ENCODE measurements at regions not wholly inside any gene's neighbourhood (a gene's known extent, or its start where the extent isn't known, plus 50 kb on each side); places are given as distances from the start of the nearest gene placed in this dataset.

- peaks cover under 1% of the 10 kb centered on the region for H3K27me3 Mint-ChIP-seq
- H3K36me3 Mint-ChIP-seq (ENCODE audit: low read depth): no peaks in the 10 kb centered on the region
- H3K27ac Mint-ChIP-seq: no peak overlapping the region
- no peak overlapping the region for H3K4me3 Mint-ChIP-seq
- DNase-seq: no peak
- no peak for ATAC-seq
- H3K9me3 Mint-ChIP-seq: no peaks in the 10 kb centered on the region
- peaks cover 1% of the 10 kb centered on the region for H3K4me1 Mint-ChIP-seq
Measured at GRCh38 chr9:105968811-105969466, 274.6 kb downstream of the TMEM38B start.

- peaks cover 2% of the 10 kb centered on the region for H3K27me3 Mint-ChIP-seq
- H3K4me1 Mint-ChIP-seq: peaks cover 1% of the 10 kb centered on the region
- no peak overlapping the region for H3K4me3 Mint-ChIP-seq
- no peak for ATAC-seq
- no peaks in the 10 kb centered on the region for H3K36me3 Mint-ChIP-seq (ENCODE audit: low read depth)
- H3K27ac Mint-ChIP-seq: no peak overlapping the region
- no peaks in the 10 kb centered on the region for H3K9me3 Mint-ChIP-seq
- DNase-seq: no peak
Measured at GRCh38 chr9:105969636-105970035, 275.3 kb downstream of the TMEM38B start.

- peaks cover 2% of the 10 kb centered on the region for H3K27me3 Mint-ChIP-seq
- H3K36me3 Mint-ChIP-seq (ENCODE audit: low read depth): no peaks in the 10 kb centered on the region
- no peak for DNase-seq
- no peak overlapping the region for H3K27ac Mint-ChIP-seq
- no peaks in the 10 kb centered on the region for H3K9me3 Mint-ChIP-seq
- ATAC-seq: no peak
- peaks cover 1% of the 10 kb centered on the region for H3K4me1 Mint-ChIP-seq
- H3K4me3 Mint-ChIP-seq: no peak overlapping the region
Measured at GRCh38 chr9:105971986-105972385, 277.6 kb downstream of the TMEM38B start.

- Mint-ChIP-seq H3K4me1 (peaks cover 1% of the 10 kb centered on the region), H3K9me3 (no peaks in the 10 kb centered on the region), H3K36me3 (ENCODE audit: low read depth) (no peaks in the 10 kb centered on the region), H3K27ac (no peak overlapping the region), H3K27me3 (peaks cover 2% of the 10 kb centered on the region), H3K4me3 (no peak overlapping the region)
- no peak for ATAC-seq
- DNase-seq: no peak
Measured at GRCh38 chr9:105972466-105973204, 278.3 kb downstream of the TMEM38B start.

GRCh38 chr9:105973951-105974351 is 279.6 kb downstream of the TMEM38B start:
- no peak overlapping the region for H3K27ac Mint-ChIP-seq
- DNase-seq (no peak), ATAC-seq (no peak)
- H3K36me3 Mint-ChIP-seq (ENCODE audit: low read depth): no peaks in the 10 kb centered on the region
- H3K4me1 Mint-ChIP-seq: no peaks in the 10 kb centered on the region
- peaks cover 2% of the 10 kb centered on the region for H3K27me3 Mint-ChIP-seq
- no peaks in the 10 kb centered on the region for H3K9me3 Mint-ChIP-seq
- H3K4me3 Mint-ChIP-seq: no peak overlapping the region

- no peaks in the 10 kb centered on the region for H3K36me3 Mint-ChIP-seq (ENCODE audit: low read depth)
- no peaks in the 10 kb centered on the region for H3K4me1 Mint-ChIP-seq
- H3K27me3 Mint-ChIP-seq: peaks cover 2% of the 10 kb centered on the region
- ATAC-seq: no peak
- no peak overlapping the region for H3K4me3 Mint-ChIP-seq
- H3K27ac Mint-ChIP-seq: no peak overlapping the region
- H3K9me3 Mint-ChIP-seq: no peaks in the 10 kb centered on the region
- DNase-seq: no peak
Measured at GRCh38 chr9:105975886-105976645, 281.7 kb downstream of the TMEM38B start.

- H3K27me3 Mint-ChIP-seq: peaks cover 2% of the 10 kb centered on the region
- ATAC-seq (no peak), DNase-seq (no peak)
- H3K4me3 Mint-ChIP-seq: no peak overlapping the region
- no peaks in the 10 kb centered on the region for H3K9me3 Mint-ChIP-seq
- no peak overlapping the region for H3K27ac Mint-ChIP-seq
- no peaks in the 10 kb centered on the region for H3K36me3 Mint-ChIP-seq (ENCODE audit: low read depth)
- H3K4me1 Mint-ChIP-seq: no peaks in the 10 kb centered on the region
Measured at GRCh38 chr9:105978336-105978735, 284.0 kb downstream of the TMEM38B start.

GRCh38 chr9:105978826-105979225 is 284.5 kb downstream of the TMEM38B start:
- ATAC-seq: no peak
- Mint-ChIP-seq H3K9me3 (no peaks in the 10 kb centered on the region), H3K4me3 (no peak overlapping the region), H3K4me1 (no peaks in the 10 kb centered on the region), H3K36me3 (ENCODE audit: low read depth) (no peaks in the 10 kb centered on the region), H3K27me3 (peaks cover 2% of the 10 kb centered on the region), H3K27ac (no peak overlapping the region)
- DNase-seq: no peak

- DNase-seq (no peak), ATAC-seq (no peak)
- no peaks in the 10 kb centered on the region for H3K9me3 Mint-ChIP-seq
- H3K27ac Mint-ChIP-seq: no peak overlapping the region
- no peaks in the 10 kb centered on the region for H3K36me3 Mint-ChIP-seq (ENCODE audit: low read depth)
- H3K4me1 Mint-ChIP-seq: no peaks in the 10 kb centered on the region
- H3K27me3 Mint-ChIP-seq: no peaks in the 10 kb centered on the region
- no peak overlapping the region for H3K4me3 Mint-ChIP-seq
Measured at GRCh38 chr9:105979290-105979689, 284.9 kb downstream of the TMEM38B start.

- no peak overlapping the region for H3K4me3 Mint-ChIP-seq
- no peaks in the 10 kb centered on the region for H3K36me3 Mint-ChIP-seq (ENCODE audit: low read depth)
- H3K9me3 Mint-ChIP-seq: no peaks in the 10 kb centered on the region
- no peak overlapping the region for H3K27ac Mint-ChIP-seq
- H3K4me1 Mint-ChIP-seq: no peaks in the 10 kb centered on the region
- no peak for ATAC-seq
- no peaks in the 10 kb centered on the region for H3K27me3 Mint-ChIP-seq
- no peak for DNase-seq
Measured at GRCh38 chr9:105984714-105985113, 290.4 kb downstream of the TMEM38B start.

GRCh38 chr9:105993116-105993854 is 298.9 kb downstream of the TMEM38B start:
- Mint-ChIP-seq H3K4me1 (no peaks in the 10 kb centered on the region), H3K27me3 (no peaks in the 10 kb centered on the region), H3K9me3 (no peaks in the 10 kb centered on the region), H3K4me3 (no peak overlapping the region), H3K27ac (no peak overlapping the region), H3K36me3 (ENCODE audit: low read depth) (no peaks in the 10 kb centered on the region)
- DNase-seq (no peak), ATAC-seq (no peak)

GRCh38 chr9:105993921-105994715 is 299.8 kb downstream of the TMEM38B start:
- Mint-ChIP-seq H3K9me3 (no peaks in the 10 kb centered on the region), H3K27me3 (no peaks in the 10 kb centered on the region), H3K4me3 (no peak overlapping the region), H3K27ac (no peak overlapping the region), H3K4me1 (no peaks in the 10 kb centered on the region), H3K36me3 (ENCODE audit: low read depth) (no peaks in the 10 kb centered on the region)
- DNase-seq: no peak
- ATAC-seq: no peak

- Mint-ChIP-seq H3K27me3 (no peaks in the 10 kb centered on the region), H3K4me3 (no peak overlapping the region), H3K36me3 (ENCODE audit: low read depth) (no peaks in the 10 kb centered on the region), H3K27ac (no peak overlapping the region), H3K9me3 (no peaks in the 10 kb centered on the region), H3K4me1 (no peaks in the 10 kb centered on the region)
- peak; percentile 69 for ATAC-seq
- DNase-seq: no peak
Measured at GRCh38 chr9:105994970-105995369, 300.6 kb downstream of the TMEM38B start.

- Mint-ChIP-seq H3K4me1 (no peaks in the 10 kb centered on the region), H3K9me3 (no peaks in the 10 kb centered on the region), H3K4me3 (no peak overlapping the region), H3K27ac (no peak overlapping the region), H3K27me3 (no peaks in the 10 kb centered on the region), H3K36me3 (ENCODE audit: low read depth) (no peaks in the 10 kb centered on the region)
- ATAC-seq (no peak), DNase-seq (no peak)
Measured at GRCh38 chr9:106017198-106017740, 322.9 kb downstream of the TMEM38B start.

Measured in activated naive CD8-positive, alpha-beta T cell treated with anti-CD3 and anti-CD28 coated beads, Interleukin-2, amount 50 U/mL, for 24 hours (primary cell).